T-cell (primary cell): ENCODE measurements at regions not wholly inside any gene's neighbourhood (a gene's known extent, or its start where the extent isn't known, plus 50 kb on each side); places are given as distances from the start of the nearest gene placed in this dataset.

ENCODE experiments used
- ATAC-seq, 4 experiments: fragments of 200-7000 bp in 3 of 4; fragments of 150-1000 bp in 1 of 4; cut with Tn5 transposase; replicated peaks in 1 of 4; 1 replicate in 3 of 4; 2 replicates in 1 of 4; pipeline ENCODE4 v1.10.0; 2021; ENCODE audit warnings: moderate library complexity in 3 of 4, mild to moderate bottlenecking in 2 of 4, moderate number of reproducible peaks in 1 of 4
- CTCF ChIA-PET, 2 donors: fragments of 300-600 bp; sonication (Branson Sonifier 250); formaldehyde crosslinking; loops; one replicate each; lab custom pipeline; 2022; ENCODE audit warnings: antibody characterized with exemption in 2 of 2; lab: Charles Lee
- POLR2A ChIA-PET, 2 donors: fragments of 300-600 bp; sonication (Branson Sonifier 250); formaldehyde crosslinking; loops; one replicate each; lab custom pipeline; 2022; ENCODE audit warnings: antibody characterized with exemption in 2 of 2; lab: Charles Lee
- DNase-seq, 35 experiments: peaks; one replicate each; pipeline versions ENCODE4 v3.0.0 to v3.0.0-alpha.2; 2013 to 2023
- H3K27ac ChIP-seq: one replicate; pipeline ENCODE4 v1.5.1; 2013; ENCODE audit warnings: low read length
- H3K27me3 ChIP-seq, 2 experiments: replicated peaks in 1 of 2; 1 replicate in 1 of 2; 2 replicates in 1 of 2; pipeline versions ENCODE4 v1.6.1 to v1.7.0; 2013; ENCODE audit warnings: low read length in 1 of 2, mixed read lengths in 1 of 2; ENCODE audit not compliant: control insufficient read depth in 2 of 2, insufficient read depth in 2 of 2; ENCODE audit errors: extremely low read depth in 1 of 2
- H3K36me3 ChIP-seq, 2 donors: 1 replicate in 1 of 2; 2 replicates in 1 of 2; pipeline versions ENCODE4 v1.6.1 to v1.7.0; 2013; ENCODE audit warnings: low read length in 1 of 2; ENCODE audit not compliant: control insufficient read depth in 2 of 2, insufficient read depth in 1 of 2; ENCODE audit errors: extremely low read depth in 1 of 2
- H3K4me1 ChIP-seq, 2 experiments: 1 replicate in 1 of 2; 2 replicates in 1 of 2; pipeline versions ENCODE4 v1.6.1 to v1.7.0; 2013; ENCODE audit warnings: low read length in 2 of 2, mixed read lengths in 1 of 2; ENCODE audit not compliant: insufficient read depth in 2 of 2, control insufficient read depth in 1 of 2; ENCODE audit errors: extremely low read depth in 1 of 2
- H3K4me3 ChIP-seq, 2 donors: 1 replicate in 1 of 2; 2 replicates in 1 of 2; pipeline versions ENCODE4 v1.5.1 to v1.7.0; 2013; ENCODE audit warnings: mild to moderate bottlenecking in 2 of 2, low read length in 1 of 2, moderate library complexity in 1 of 2; ENCODE audit not compliant: control insufficient read depth in 1 of 2; ENCODE audit errors: extremely low read depth in 1 of 2
- H3K9me3 ChIP-seq: 2 replicates; pipeline ENCODE4 v1.7.0; 2013
- H3K27ac Mint-ChIP-seq, 2 donors: one replicate each; pipeline ENCODE4 v1.8.0; 2020 to 2021; ENCODE audit warnings: mild to moderate bottlenecking in 2 of 2, mixed read lengths in 2 of 2
- H3K27me3 Mint-ChIP-seq, 2 donors: one replicate each; pipeline ENCODE4 v1.8.0; 2021 to 2022; ENCODE audit warnings: mixed read lengths in 2 of 2
- H3K36me3 Mint-ChIP-seq: one replicate; pipeline ENCODE4 v1.8.0; 2021; ENCODE audit warnings: mixed read lengths
- H3K4me1 Mint-ChIP-seq, 3 donors: one replicate each; pipeline ENCODE4 v1.8.0; 2020 to 2022; ENCODE audit warnings: mixed read lengths in 3 of 3, mild to moderate bottlenecking in 1 of 3
- H3K4me3 Mint-ChIP-seq, 3 donors: one replicate each; pipeline ENCODE4 v1.8.0; 2020 to 2022; ENCODE audit warnings: mild to moderate bottlenecking in 3 of 3, mixed read lengths in 3 of 3, moderate library complexity in 3 of 3
- H3K9me3 Mint-ChIP-seq, 3 donors: one replicate each; pipeline ENCODE4 v1.8.0; 2020 to 2022; ENCODE audit warnings: mixed read lengths in 3 of 3
- WGBS: methylation state at CpG from one replicate; pipeline ENCODE4 v1.1.5; 2013; ENCODE audit warnings: missing lambda C conversion rate; ENCODE audit not compliant: insufficient coverage; 5-methylcytosine and 5-hydroxymethylcytosine counted together

GRCh38 chr7:113392421-113392820 is 274.1 kb upstream of the SMIM30 start:
- DNase-seq (no peak), ATAC-seq (no peak)
- Histone ChIP-seq H3K4me1 (no peaks in the 10 kb centered on the region), H3K36me3 (no peaks in the 10 kb centered on the region), H3K4me3 (no peak overlapping the region), H3K27me3 (no peaks in the 10 kb centered on the region), H3K27ac (no peak overlapping the region), H3K9me3 (no peaks in the 10 kb centered on the region)
- H3K36me3 Mint-ChIP-seq = no peaks in the 10 kb centered on the region
- peaks cover 4 to 10% of the 10 kb centered on the region in 2 donors for H3K27me3 Mint-ChIP-seq
- no peaks in the 10 kb centered on the region for H3K4me1 Mint-ChIP-seq
- H3K4me3 Mint-ChIP-seq = no peak overlapping the region
- WGBS = 83% methylated on average over 2 of the region's 6 CpGs
- no peak overlapping the region for H3K27ac Mint-ChIP-seq
- peaks cover 0 to 6% (median 4%) of the 10 kb centered on the region in 3 donors for H3K9me3 Mint-ChIP-seq
- ChIA-PET POLR2A (no interaction called here), CTCF (no interaction called here)

- Histone ChIP-seq H3K9me3 (no peaks in the 10 kb centered on the region), H3K4me3 (no peak overlapping the region), H3K27me3 (no peaks in the 10 kb centered on the region), H3K36me3 (no peaks in the 10 kb centered on the region), H3K27ac (no peak overlapping the region), H3K4me1 (no peaks in the 10 kb centered on the region)
- peaks cover 0 to 4% of the 10 kb centered on the region in 2 donors for H3K27me3 Mint-ChIP-seq
- H3K9me3 Mint-ChIP-seq = peaks cover 0 to 6% (median 4%) of the 10 kb centered on the region in 3 donors
- no peaks in the 10 kb centered on the region for H3K4me1 Mint-ChIP-seq
- no peak for DNase-seq
- H3K36me3 Mint-ChIP-seq = no peaks in the 10 kb centered on the region
- H3K27ac Mint-ChIP-seq = no peak overlapping the region
- WGBS = no CpG with 5 or more reads among the region's 2 CpGs
- H3K4me3 Mint-ChIP-seq = no peak overlapping the region
- no peak for ATAC-seq
- ChIA-PET CTCF (no interaction called here), POLR2A (no interaction called here)
Measured at GRCh38 chr7:113389112-113389646, 270.8 kb upstream of the SMIM30 start.

- WGBS = 100% methylated on average over 1 of the region's 3 CpGs
- H3K36me3 Mint-ChIP-seq = no peaks in the 10 kb centered on the region
- Histone ChIP-seq H3K9me3 (no peaks in the 10 kb centered on the region), H3K27ac (no peak overlapping the region), H3K27me3 (no peaks in the 10 kb centered on the region), H3K36me3 (no peaks in the 10 kb centered on the region), H3K4me1 (no peaks in the 10 kb centered on the region), H3K4me3 (no peak overlapping the region)
- no peak overlapping the region for H3K4me3 Mint-ChIP-seq
- no peaks in the 10 kb centered on the region for H3K4me1 Mint-ChIP-seq
- H3K27ac Mint-ChIP-seq = no peak overlapping the region
- CTCF ChIA-PET = no interaction called here
- peaks cover 0 to under 1% of the 10 kb centered on the region in 2 donors for H3K27me3 Mint-ChIP-seq
- POLR2A ChIA-PET = no interaction called here
- no peaks in the 10 kb centered on the region for H3K9me3 Mint-ChIP-seq
- DNase-seq (no peak), ATAC-seq (no peak)
Measured at GRCh38 chr7:113383638-113384037, 265.3 kb upstream of the SMIM30 start.

GRCh38 chr7:113379746-113380145 is 261.4 kb upstream of the SMIM30 start:
- ChIA-PET POLR2A (no interaction called here), CTCF (no interaction called here)
- no peak for ATAC-seq
- Histone ChIP-seq H3K9me3 (no peaks in the 10 kb centered on the region), H3K36me3 (no peaks in the 10 kb centered on the region), H3K4me3 (no peak overlapping the region), H3K4me1 (no peaks in the 10 kb centered on the region), H3K27ac (no peak overlapping the region), H3K27me3 (no peaks in the 10 kb centered on the region)
- no peak overlapping the region for H3K4me3 Mint-ChIP-seq
- H3K36me3 Mint-ChIP-seq = no peaks in the 10 kb centered on the region
- H3K4me1 Mint-ChIP-seq = no peaks in the 10 kb centered on the region
- no peaks in the 10 kb centered on the region for H3K9me3 Mint-ChIP-seq
- H3K27me3 Mint-ChIP-seq = no peaks in the 10 kb centered on the region
- WGBS = 95% methylated on average over 2 of the region's 3 CpGs
- no peak overlapping the region for H3K27ac Mint-ChIP-seq
- DNase-seq = no peak

GRCh38 chr7:113374955-113375354 is 256.6 kb upstream of the SMIM30 start:
- Histone ChIP-seq H3K27me3 (no peaks in the 10 kb centered on the region), H3K27ac (no peak overlapping the region), H3K9me3 (no peaks in the 10 kb centered on the region), H3K36me3 (no peaks in the 10 kb centered on the region), H3K4me1 (no peaks in the 10 kb centered on the region), H3K4me3 (no peak overlapping the region)
- Mint-ChIP-seq H3K27me3 (peaks cover 0 to 4% of the 10 kb centered on the region in 2 donors), H3K27ac (no peak overlapping the region), H3K9me3 (no peaks in the 10 kb centered on the region), H3K4me1 (no peaks in the 10 kb centered on the region), H3K4me3 (no peak overlapping the region), H3K36me3 (no peaks in the 10 kb centered on the region)
- no CpG with 5 or more reads among the region's 2 CpGs for WGBS
- ChIA-PET POLR2A (no interaction called here), CTCF (no interaction called here)
- no peak for DNase-seq
- no peak for ATAC-seq

GRCh38 chr7:113373863-113374262 is 255.5 kb upstream of the SMIM30 start:
- ChIA-PET CTCF (no interaction called here), POLR2A (no interaction called here)
- Histone ChIP-seq H3K4me3 (no peak overlapping the region), H3K36me3 (no peaks in the 10 kb centered on the region), H3K27me3 (no peaks in the 10 kb centered on the region), H3K9me3 (no peaks in the 10 kb centered on the region), H3K4me1 (no peaks in the 10 kb centered on the region), H3K27ac (no peak overlapping the region)
- Mint-ChIP-seq H3K27me3 (peaks cover 0 to 4% of the 10 kb centered on the region in 2 donors), H3K36me3 (no peaks in the 10 kb centered on the region), H3K27ac (no peak overlapping the region), H3K9me3 (no peaks in the 10 kb centered on the region), H3K4me3 (no peak overlapping the region), H3K4me1 (no peaks in the 10 kb centered on the region)
- WGBS = no CpG with 5 or more reads among the region's 2 CpGs
- DNase-seq (no peak), ATAC-seq (no peak)
